Stimulated activated CD8-positive, alpha-beta memory T cell treated with anti-CD3 and anti-CD28 coated beads, Interleukin-15, amount 100 ng/mL, for 48 hours (primary cell): ENCODE measurements at regions not wholly inside any gene's neighbourhood (a gene's known extent, or its start where the extent isn't known, plus 50 kb on each side); places are given as distances from the start of the nearest gene placed in this dataset.

Experiments used
- DNase-seq, 2 donors: peaks; one replicate each; pipeline ENCODE4 v3.0.0-alpha.2; 2020; ENCODE audit warnings: low read depth in 2 of 2

DNA sequence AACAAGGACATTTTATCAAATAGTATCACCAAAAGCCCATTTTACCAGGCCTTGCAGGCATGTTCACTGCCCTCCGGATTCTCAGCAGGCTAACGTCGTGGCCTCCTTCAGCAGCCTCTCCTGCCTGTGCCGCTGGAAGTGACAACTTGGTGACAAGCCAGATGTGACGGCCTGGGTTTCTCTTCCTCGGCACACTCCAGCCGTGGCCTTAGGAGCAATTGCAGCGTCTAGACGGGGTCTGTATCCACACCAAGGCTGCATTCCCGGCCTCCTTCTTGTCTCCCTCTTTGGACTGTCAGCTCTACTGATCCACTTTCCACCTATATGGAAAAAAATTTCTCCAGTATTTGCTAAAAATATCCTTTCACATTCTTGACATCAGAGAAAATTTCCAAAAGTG is 145.3 kb upstream of the MGMT start:
- DNase-seq = no peak

DNA sequence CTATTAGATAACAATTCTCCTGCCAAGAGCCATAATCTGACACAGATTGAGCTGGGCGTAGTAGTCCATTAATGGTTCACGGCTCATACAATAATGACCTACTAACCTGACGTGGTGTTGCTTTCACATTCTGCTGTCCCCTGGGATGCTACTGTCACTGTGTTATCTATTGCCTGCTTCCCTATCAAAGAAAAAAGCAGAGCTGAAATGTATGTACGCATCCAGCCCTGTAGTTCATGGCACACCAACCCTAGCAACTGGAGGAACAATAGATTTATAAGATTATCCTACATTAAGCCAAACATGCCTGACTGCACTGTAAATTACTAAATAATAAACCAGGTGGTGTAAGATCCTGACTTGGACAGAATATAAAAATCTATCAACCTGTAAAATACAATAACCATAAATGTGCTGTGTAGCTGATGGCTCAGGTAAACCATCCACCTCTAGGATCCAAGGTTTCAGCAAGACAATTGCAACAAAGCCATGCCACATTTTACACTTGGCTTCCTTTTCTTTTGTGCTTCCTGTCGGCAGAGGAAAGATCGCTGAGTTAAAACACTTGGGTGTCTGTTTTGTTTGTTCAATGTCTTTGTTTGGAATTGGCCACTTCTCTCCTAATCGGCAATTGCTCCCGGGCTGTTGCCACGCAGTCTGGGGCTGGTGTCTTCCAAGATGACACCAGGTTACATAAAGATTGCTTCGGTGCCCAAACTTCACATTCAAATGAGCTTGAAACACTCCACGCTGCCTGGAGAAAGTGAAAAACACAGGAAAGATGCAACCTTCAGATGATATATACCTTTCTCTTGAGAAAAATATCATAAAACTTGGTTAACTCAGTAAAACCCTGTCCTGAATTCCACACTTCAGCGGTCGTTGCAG is 143.9 kb upstream of the MGMT start:
- DNase-seq = no peak

DNA sequence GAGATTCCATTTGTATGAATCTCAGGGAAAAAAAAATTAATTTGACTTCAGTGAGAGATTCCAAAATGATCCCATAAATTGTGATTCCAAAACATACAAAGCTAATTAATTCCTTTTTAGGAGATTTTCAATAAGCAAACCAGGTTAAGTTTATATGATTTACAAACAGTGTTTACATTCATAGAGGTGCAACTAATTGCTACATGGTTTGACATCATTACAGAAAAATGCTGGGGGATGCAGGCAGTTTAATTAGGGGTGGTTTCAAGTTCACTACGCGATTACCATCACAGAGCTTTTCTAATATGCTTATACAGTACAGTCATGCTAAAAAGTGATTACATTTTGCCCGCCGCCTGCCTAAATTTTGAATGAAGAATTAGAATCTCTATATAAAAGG is 143.2 kb upstream of the MGMT start:
- no peak for DNase-seq

DNA sequence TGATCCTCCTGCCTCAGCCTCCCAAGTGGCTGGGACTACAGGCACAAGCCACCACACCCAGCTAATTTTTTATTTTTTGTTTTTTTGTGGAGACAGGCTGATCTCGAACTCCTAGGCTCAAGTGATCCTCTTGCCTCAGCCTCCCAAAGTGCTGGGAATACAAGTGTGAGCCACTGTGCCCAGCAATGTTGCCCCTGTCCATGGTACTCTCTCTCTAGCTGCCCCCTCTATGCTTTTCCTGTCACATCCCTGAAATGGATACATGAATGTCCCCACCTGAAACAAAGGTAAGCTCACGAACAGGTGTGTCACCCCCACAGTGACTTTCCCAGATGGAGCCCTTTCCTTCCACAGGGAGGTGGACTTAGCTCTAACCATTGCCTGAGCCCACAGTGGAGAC is 141.1 kb upstream of the MGMT start:
- no peak for DNase-seq

DNA sequence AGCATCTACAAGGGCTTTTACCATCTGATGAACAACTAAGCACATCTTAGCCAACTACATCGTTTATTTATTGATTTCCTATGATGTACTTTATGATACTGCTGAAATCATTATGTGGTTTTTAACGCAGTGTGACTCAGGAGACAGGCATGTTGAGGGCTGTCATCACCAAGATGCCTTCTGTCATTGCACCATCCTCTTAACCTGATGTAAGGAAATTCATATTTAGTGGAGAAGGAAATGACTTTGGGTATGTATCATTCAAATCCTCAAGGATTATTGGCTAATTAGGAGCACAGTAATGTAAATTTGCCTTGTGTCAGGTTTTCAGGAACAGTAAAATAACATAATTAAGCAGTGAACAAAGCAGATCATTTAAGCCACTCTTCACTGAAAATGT is 138.5 kb upstream of the MGMT start:
- DNase-seq = no peak

DNA sequence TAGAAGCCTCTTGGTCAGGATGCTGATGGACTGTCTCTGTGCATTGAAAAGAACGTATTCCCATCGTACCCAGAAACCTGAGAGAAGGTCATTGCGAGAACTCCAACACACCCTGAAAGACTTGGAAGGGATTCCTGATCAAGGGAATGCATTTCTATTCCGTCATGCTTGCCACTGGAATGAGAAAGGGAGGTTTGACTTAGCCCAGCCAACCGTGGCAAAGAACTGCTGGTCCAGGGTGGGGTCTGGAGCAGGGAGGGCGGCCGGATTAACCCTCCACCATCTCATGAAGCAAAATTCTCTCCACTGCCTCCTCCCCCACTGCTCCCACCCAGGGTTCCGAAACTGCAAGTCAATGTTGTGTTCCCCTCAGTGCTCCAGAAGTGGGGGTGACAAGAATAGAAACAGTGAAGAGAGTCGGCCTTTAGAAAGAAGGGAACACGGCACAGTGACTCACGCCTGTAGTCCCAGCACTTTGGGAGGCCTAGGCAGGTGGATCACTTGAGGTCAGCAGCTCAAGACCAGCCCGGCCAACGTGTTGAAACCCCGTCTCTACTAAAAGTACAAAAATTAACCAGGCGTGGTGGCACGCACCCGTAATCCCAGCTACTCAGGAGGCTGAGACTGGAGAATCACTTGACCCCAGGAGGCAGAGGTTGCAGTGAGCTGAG is 137.5 kb upstream of the MGMT start:
- no peak for DNase-seq

DNA sequence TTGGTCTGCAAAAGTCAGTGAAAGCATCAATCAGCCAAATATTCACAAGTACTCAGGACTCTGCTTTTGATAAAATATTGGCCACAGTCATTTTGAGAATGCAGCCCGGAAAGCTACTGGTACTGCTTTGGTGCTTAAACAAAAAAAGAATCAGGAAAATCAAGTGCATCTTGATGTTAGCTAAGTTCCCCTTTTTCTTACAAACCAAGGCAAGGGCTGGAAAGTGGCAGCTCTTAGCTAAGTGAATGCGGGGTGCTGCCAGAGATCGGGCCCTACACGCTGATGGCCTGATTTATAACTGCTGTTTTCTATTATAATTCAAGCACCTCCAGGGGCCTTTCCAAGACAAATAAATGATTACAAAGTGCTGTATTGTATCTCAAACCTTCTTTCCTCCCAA is 136.8 kb upstream of the MGMT start:
- DNase-seq = no peak

DNA sequence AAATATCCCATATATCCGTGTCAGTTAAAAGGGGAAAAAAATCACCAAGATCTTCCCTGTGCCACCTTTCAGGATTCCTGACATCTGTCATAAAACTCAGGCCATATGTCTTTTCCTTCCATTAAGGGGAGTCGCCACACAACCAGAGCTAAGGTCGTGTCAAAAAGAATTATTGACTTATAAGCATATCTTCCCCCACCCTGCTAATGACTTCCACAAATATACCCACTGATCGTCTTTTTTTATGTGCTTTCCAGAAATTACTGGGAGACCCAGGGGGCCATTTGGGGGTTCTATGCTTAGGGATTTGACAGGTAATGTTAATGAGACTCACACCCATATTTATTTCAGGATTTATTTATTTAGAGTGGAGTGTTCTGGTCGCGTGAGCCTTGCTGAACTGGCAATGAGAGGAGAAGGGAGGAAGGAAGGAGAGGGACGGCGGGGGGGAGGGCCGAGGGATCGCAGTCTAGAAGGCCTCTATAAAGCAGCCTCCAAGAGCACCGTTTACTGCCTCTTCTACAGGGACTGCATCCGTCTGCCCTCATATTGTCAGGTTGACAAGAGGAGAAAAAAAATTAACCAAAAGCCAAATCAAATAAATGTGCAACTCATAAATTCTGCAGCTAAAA is 135.7 kb upstream of the MGMT start:
- no peak for DNase-seq

DNA sequence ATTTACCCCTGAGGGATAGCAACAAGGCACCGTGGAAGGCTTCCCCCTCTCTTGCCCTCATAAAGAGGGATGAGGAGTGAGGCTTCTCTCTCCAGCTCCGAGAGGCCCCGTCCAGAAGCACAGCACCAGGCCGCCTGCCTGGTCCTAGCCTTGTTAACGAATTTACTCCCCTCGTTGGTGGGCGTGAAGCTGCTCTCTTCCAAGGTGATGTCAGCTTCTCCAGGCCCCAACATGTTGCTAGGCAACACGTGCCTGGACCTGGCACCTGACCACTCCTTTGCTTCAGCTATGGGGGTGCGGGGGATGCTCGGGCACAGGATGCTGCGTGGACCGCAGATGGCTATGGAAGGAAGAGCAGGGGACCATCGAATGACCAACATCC is 135.2 kb upstream of the MGMT start:
- no peak for DNase-seq

DNA sequence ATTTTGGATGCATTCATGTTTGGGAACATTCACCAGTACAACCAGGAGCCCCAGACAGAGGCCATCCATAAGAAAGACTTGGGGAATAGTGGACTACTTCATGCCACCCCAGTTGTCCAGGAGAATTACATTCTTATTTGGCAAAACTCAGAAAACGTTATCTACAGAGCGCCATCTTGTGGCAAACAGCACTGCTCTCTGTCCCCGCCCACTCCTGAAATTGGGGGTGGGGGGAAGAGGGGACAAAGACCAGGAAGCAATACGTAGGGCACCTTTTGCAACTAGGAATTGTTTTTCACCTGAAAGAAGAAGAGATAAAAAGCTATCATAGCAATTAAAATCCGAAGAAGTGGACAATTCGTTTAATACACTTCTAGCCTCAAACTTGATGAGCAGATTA is 134.6 kb upstream of the MGMT start:
- no peak for DNase-seq

DNA sequence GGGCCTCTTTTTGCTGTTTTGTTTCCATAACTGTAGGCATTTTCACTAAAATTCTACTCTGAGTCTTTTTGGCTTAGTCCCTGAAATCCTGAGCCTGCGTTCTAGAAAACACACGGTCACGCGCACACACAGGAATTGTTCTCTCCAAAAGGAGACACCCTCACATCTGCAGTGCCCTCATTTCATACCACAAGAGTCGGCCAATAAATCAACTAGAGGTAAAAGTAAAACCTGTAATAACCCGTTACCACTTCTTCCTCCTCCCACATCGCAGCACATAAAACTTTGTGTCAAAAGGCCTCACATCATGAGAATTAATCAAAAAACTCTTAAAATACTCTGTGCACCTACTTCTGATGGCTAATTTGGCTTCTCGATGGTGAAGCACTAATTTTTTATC is 133.3 kb upstream of the MGMT start:
- no peak for DNase-seq

DNA sequence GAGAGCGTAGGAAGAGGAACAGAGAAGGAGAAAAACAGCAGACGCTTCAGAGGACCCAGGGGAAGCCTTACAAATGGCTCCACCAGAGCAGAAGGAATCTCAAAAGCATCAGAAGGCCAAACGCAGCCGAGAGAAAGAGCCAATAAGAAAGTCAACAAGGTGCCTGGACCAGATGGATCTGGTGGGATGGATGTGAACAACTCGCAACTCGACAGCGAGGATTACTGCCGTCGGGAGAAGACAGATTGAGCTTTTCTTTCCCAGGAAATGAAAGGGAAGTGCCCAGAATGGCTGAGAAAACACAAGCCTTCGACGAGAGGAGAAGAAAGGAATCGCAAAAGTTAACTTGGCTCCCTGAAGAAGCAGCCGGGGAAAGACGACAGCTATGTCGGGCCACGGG is 132.8 kb upstream of the MGMT start:
- DNase-seq = no peak

DNA sequence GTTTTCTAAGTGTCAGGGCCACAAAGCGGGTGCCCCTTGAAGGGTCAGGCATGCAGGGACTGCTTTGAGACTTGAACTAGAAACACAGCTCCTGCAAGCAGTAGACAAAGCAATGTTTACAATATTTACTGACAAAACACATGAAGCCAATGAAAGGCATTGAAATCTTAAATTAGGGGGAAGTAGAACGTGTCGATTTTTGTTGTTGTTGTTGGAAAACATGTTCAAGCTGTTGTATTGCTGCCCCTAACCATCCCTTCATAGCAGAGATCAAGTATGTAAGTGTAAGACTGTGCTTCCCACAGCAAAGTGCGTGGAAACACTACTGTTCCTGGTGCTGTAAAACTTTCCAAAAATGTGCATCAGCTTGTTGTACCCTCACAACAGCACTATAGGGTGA is 131.6 kb upstream of the MGMT start:
- DNase-seq = no peak

DNA sequence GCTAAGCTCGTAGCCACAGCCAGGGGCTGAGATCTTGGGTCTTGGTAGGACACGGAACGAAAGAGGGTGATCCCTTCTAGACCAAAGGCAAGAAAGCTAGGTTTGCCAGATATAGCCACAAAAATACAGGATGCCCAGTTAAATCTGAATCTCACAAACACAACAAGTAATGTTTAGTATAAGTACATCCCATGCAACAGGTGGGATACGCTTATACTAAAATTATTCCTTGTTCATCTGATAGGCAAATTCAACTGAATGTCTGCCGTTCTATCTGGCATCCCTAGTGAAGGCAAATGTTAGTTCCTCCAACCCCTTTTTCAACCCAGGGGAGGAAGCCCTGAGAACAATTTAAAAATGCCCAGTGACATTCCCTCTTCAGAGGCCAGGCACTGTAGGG is 131.1 kb upstream of the MGMT start:
- no peak for DNase-seq

DNA sequence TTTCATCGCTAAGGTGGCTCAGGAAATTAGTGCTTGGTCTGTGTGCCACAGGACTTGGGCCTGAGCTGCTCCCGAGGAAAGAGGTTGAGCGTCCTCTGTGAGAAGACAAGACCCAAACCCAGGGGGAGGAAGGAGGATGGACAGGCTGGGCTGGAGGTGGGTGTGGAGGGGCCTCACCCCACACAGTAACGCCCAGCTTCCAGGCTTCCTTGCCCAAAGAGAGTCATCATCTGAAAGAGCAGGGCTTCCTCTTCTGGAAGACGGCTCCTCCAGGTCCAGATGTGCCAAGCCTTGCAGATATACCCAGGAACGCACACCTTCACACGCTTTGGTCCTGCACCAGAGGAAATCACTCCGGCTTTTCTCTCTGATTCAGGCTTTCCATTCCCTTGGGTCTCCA is 127.8 kb upstream of the MGMT start:
- DNase-seq = no peak

DNA sequence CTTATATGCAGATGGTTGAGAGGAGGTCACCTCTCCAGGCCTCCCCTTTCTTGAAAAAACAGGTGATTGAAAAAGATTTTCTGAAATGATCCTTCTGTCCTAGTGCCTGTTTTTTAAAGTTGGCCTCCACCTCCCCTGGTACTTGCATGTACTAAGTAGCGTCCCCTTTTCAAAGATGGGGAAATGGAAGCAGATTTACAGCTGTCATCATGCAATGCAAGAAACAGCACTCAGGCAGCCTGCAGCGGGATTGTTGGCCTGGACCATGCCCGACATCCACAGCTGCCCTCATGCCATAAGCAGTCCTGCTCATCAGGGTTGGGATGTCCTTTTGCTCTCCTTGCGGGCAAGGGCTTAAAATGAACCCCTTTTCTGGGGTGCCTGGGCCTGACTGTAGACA is 127.2 kb upstream of the MGMT start:
- no peak for DNase-seq

DNA sequence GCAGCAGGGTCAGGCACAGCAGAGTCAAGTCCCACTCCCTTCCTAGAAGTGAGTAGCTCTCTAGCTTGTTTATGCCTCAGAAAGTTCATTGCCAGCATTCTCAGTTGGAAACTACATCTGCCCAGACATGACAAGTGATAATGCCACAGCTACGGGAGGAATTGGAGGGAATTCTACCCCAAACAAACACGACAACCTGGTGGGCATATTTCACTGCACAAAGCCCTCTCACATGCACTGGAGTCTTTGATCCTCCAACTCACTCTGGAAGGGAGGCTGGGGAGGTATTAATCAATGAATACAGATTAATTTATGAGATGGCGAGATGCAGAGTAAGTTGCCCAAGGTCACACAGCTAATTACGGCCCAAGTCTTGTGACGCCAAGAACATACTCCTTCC is 126.0 kb upstream of the MGMT start:
- DNase-seq = no peak

DNA sequence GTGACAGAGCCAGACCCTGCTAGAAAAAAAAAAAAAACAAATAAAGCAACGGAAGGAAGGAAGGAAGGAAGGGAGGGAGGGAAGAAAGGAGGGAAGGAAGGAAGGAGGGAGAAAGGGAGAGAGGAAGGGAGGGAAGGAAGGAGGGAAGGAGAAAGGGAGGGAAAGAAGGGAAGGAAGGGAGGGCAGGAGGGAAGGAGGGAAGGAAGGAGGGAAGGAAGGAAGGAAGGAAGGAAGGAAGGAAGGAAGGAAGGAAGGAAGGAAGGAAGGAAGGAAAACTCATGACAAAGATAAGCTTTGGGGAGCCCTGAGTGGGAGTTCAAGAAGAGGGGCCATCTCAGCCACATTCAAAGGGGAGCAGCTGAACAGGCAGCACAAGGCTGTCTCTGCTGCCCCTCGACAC is 124.7 kb upstream of the MGMT start:
- no peak for DNase-seq

DNA sequence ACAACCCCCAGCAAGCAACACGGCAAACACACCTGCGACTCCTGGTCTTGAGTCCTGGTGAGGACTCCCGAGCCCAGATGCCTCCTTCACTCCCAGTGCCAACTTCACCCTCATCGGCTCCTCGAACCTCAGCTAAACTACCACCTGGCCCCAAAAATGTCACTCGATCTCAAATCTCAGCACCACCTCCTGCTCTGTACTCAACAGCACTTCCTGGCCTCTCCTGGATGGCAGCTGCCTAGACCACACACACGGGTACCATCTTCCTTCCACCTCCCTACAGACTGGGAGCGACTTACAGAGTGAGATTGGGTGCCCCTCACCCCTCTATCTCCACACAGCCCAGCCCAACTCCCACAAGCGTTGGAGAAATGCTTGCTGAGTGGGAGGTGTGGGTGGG is 123.9 kb upstream of the MGMT start:
- DNase-seq = no peak

DNA sequence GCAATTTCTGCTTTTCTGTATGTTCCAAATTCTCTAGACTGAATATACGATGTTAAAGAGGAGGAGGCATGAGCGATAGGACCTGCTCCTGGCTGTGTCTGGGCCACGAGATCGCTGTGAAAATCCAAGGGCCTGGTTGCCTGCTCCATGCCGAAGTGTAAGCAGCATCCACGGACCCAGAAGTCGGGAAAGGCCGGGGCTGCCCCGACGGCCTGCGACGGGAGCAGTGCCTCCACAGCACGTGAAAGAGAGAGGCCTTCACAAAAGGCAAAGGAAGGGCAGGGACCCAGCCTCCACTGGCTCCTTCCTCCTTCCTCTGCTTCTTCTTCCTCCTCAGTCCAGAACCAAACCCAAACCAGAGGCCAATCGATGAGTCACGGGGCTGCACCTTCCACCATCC is 122.9 kb upstream of the MGMT start:
- DNase-seq = no peak

DNA sequence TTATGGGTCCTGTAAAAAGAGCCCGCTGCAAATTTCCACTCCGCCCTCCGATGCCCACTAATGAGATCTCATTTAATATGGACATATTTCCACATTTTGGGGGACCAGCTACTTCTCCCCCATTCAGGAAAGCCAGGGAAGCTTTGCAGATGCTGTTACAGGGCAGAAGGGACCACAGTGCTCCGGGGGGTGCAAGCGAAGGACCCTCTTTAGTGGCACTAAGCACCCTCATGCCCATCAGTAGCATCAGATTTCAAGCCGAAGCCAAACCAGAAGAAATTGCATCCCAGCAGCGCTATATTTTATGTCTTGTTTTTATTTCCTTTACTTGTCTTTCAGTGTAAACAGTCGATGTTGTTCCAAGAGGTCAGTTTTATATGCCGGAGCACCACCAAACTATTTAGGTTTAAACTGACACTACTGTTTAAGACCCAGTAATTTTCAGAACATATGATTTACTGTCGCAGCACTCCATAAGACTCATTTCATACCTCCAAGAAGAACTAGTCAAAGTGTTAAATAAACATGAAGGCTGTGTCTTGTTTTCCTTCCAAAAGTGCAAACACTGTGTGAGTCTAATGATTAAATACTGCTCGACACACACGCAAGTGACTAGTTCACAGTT is 122.2 kb upstream of the MGMT start:
- DNase-seq = no peak

DNA sequence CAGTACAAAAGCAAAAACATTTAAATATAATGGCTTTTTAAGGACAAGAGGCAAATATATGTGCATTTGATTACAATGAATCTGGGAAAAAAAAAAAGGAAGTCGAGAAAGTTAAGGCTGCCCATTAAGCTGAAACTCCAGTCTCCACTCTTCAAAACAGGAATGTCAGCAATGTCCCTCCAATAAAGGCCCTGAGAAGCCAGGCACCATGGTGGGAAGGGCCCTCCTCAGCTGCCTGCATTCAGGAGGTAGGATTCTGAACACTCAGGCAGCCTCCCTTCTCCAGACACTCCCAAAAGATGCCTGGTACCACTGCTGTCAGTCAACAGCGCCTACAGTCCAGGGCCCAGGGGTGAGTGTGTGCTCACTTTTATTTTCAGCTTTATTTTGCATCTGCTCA is 121.3 kb upstream of the MGMT start:
- no peak for DNase-seq

DNA sequence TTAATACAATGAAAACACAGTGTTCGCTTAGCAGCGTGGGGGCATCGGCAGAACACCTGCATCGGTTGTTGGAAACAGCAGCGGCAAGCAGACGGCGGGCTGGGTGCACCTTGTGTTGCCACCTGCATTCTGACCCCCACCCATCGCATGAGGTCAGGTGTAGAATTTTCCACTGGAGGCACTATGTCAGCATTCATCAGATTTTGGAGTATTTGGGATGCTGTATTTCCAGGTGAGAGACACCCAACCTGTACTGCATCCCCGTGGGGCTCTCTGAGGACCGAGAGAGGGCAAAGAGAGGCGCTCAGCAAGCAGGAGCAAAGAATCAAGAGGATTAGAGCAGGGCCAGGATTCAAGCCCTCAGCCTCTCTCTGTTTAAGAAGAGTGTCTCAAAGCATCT is 116.4 kb upstream of the MGMT start:
- DNase-seq = no peak
